ENCODE measurements at regions not wholly inside any gene's neighbourhood (a gene's known extent, or its start where the extent isn't known, plus 50 kb on each side); places are given as distances from the start of the nearest gene placed in this dataset.

DNA sequence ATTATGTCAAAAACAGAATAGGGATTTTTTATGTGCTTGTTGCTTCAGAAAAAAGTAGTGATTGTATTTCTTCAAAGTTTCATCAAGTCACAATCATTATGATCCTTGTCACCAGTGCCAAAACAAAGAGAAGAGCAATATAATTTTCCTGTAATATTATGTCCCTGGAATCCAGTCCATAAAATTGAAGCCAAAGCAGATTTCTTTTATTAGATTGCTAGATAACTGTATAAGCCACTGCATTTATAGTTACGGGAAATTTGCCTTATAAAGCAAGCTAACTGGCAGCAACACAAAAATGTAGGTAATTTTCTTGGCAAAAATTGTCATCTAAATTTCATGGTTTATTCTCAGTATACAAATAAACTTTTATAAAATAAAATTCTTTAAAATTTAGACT lies 296.1 kb upstream of the ANKRD50 start (continued):
- TF ChIP-seq SIRT6 (IDR thresholded peaks at IDR 0.05; ENCODE audit: low read length) (no peak), ASH2L (IDR thresholded peaks at IDR 0.05; ENCODE audit: low read length) (no peak), EGR1 (IDR thresholded peaks at IDR 0.05; ENCODE audit: borderline replicate concordance, low read depth, low read length) (no peak)

All from H1 (cell line).